ENCODE measurements at regions not wholly inside any gene's neighbourhood (a gene's known extent, or its start where the extent isn't known, plus 50 kb on each side); places are given as distances from the start of the nearest gene placed in this dataset.

DNA sequence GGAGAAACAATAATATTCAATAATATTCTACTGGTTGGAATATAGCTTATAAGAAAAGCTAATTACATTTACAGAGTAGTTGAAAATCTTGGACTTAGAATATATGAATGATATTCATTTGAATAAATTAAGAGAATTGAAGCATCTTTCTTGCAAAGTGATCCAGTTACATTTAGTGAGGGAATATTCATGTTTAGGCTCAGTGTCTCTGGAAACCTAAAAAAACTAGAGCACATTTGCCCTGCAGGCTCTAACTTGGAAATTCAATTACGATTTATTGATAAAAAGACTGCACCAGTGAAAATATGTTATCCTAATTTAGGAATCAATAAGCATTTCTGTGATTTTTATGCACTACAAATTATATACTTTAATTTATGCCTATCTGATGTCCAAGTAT, 58.3 kb upstream of the RAP1GDS1 start:
- H3K4me3 Mint-ChIP-seq, result peak overlapping the region; percentile 62
- intact Hi-C loops (cut with micrococcal nuclease), result loop anchor here (1.0 to 5.0 kb wide), 8 partner anchors 58 to 1744 kb away; partner anchors contain the start of genes DNAJB14, EIF4E, METAP1 and RAP1GDS1
- ATAC-seq (ENCODE audit: low read depth), result no peak
- CTCF ChIA-PET, result interaction anchor here (1.1 to 1.3 kb wide), 2 partner anchors 58 to 60 kb away, joined by 3 to 5 read pairs; partner anchors contain the start of genes RAP1GDS1 and STPG2
- peaks cover 37% of the 10 kb centered on the region for H3K4me1 Mint-ChIP-seq
- H3K27me3 Mint-ChIP-seq, result no peaks in the 10 kb centered on the region
- TF ChIP-seq, protein P1, sequence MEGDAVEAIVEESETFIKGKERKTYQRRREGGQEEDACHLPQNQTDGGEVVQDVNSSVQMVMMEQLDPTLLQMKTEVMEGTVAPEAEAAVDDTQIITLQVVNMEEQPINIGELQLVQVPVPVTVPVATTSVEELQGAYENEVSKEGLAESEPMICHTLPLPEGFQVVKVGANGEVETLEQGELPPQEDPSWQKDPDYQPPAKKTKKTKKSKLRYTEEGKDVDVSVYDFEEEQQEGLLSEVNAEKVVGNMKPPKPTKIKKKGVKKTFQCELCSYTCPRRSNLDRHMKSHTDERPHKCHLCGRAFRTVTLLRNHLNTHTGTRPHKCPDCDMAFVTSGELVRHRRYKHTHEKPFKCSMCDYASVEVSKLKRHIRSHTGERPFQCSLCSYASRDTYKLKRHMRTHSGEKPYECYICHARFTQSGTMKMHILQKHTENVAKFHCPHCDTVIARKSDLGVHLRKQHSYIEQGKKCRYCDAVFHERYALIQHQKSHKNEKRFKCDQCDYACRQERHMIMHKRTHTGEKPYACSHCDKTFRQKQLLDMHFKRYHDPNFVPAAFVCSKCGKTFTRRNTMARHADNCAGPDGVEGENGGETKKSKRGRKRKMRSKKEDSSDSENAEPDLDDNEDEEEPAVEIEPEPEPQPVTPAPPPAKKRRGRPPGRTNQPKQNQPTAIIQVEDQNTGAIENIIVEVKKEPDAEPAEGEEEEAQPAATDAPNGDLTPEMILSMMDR (IDR thresholded peaks at IDR 0.05), result no peak
- POLR2A ChIA-PET, result interaction anchor here (0.8 to 3.2 kb wide), 8 partner anchors 17 to 793 kb away, joined by 4 to 61 read pairs (median 7); partner anchors contain the start of genes EIF4E, METAP1, RAP1GDS1 and STPG2
- H3K9me3 Mint-ChIP-seq, result peaks cover 12% of the 10 kb centered on the region
- H3K36me3 Mint-ChIP-seq (ENCODE audit: low read depth), result peaks cover 6% of the 10 kb centered on the region
- peak overlapping the region; percentile 86 for H3K27ac Mint-ChIP-seq
- no peak for DNase-seq

DNA sequence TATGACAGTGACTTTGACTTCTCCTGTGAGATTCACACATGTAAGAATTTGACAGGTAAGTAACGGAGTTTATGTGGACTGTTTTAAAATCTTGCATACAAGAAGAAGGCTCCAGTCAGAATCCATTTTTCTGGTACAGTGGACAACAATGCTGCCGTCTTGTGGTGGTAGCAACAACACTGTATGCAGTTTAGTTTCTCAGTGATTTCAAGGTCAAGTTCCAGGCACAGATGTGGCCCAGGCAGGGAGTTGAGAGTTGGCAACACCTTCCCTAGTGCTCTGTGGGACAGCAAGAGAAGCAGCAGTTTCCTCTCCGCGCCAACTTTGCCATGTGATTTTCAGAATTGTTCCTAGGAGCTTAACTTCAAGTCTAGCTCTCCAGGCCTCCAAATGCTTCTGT, 56.0 kb upstream of the STPG2 start:
- ChIA-PET POLR2A (no interaction called here), CTCF (no interaction called here)
- no peak for ATAC-seq (ENCODE audit: low read depth)
- peaks cover 29% of the 10 kb centered on the region for H3K36me3 Mint-ChIP-seq (ENCODE audit: low read depth)
- H3K4me1 Mint-ChIP-seq, result peaks cover 30% of the 10 kb centered on the region
- no peak overlapping the region for H3K27ac Mint-ChIP-seq
- H3K4me3 Mint-ChIP-seq, result no peak overlapping the region
- peaks cover 24% of the 10 kb centered on the region for H3K9me3 Mint-ChIP-seq
- DNase-seq, result no peak
- TF ChIP-seq, protein P1 (IDR thresholded peaks at IDR 0.05), result no peak
- intact Hi-C loops (cut with micrococcal nuclease), result no loop called here
- no peaks in the 10 kb centered on the region for H3K27me3 Mint-ChIP-seq

DNA sequence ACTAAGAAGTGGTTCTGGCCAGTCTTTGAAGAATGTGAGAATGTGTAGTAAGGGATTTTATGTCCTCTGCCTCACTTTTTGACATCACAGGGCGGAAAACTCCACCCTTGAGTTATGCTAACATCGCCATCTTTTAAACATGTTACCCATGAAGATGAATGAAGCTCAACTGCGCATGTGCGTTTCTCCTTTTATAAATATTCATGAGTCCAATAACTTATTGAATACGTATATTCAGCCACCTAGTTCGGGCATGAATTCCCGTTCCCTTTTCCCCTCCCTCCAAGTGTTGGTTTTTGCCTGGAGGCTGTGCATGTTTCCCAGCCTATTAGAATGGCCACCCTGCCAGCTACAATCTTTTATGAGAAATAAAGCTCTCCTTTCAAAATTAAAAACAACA, 51.7 kb upstream of the STPG2 start:
- H3K4me1 Mint-ChIP-seq, result no peaks in the 10 kb centered on the region
- peaks cover 36% of the 10 kb centered on the region for H3K36me3 Mint-ChIP-seq (ENCODE audit: low read depth)
- CTCF ChIA-PET, result interaction anchor here (0.6 kb wide), 1 partner anchor 9 kb away, joined by 3 read pairs; no protein-coding TSS in a partner anchor
- DNase-seq (no peak), ATAC-seq (ENCODE audit: low read depth) (no peak)
- POLR2A ChIA-PET, result no interaction called here
- H3K27ac Mint-ChIP-seq, result no peak overlapping the region
- H3K9me3 Mint-ChIP-seq, result peaks cover 29% of the 10 kb centered on the region
- intact Hi-C loops (cut with micrococcal nuclease), result no loop called here
- TF ChIP-seq, protein P1 (IDR thresholded peaks at IDR 0.05), result no peak
- no peaks in the 10 kb centered on the region for H3K27me3 Mint-ChIP-seq
- H3K4me3 Mint-ChIP-seq, result no peak overlapping the region

DNA sequence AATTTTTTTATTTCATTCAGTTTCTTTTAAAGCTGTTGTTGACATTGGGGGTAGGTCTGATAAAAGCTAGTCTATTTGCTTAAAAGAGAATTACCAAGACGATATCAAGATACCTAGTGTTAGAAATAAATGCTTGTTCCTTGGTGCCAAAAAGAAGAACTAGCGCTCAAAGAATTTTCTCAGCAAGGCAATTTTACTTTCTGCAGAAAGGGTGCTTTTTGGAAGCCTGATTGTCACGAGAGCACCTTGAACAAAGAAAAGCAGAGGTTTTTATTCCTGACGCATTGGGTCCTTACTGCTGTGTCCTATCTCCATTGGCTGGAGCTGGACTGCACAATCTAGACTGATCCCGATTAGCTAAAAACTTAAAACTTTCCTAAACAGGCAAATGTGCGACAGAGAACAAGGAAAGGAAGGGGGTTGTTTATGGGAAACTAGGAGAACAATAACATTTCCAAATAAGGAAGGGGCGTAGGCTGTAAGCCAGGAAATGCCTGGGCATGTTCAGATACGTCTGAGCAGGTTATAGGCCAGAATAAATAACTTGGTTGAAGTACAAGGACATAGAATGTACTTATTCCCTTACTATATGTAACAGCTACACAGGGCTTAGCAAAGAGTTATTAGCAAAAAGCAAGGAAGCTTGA, 50.3 kb upstream of the STPG2 start:
- intact Hi-C loops (cut with micrococcal nuclease), result no loop called here
- H3K27me3 Mint-ChIP-seq, result no peaks in the 10 kb centered on the region
- peaks cover 34% of the 10 kb centered on the region for H3K36me3 Mint-ChIP-seq (ENCODE audit: low read depth)
- TF ChIP-seq, protein P1 (IDR thresholded peaks at IDR 0.05), result no peak
- POLR2A ChIA-PET, result no interaction called here
- H3K4me3 Mint-ChIP-seq, result no peak overlapping the region
- no peak overlapping the region for H3K27ac Mint-ChIP-seq
- ATAC-seq (ENCODE audit: low read depth) (no peak), DNase-seq (no peak)
- peaks cover 31% of the 10 kb centered on the region for H3K9me3 Mint-ChIP-seq
- CTCF ChIA-PET, result no interaction called here
- no peaks in the 10 kb centered on the region for H3K4me1 Mint-ChIP-seq

Measured in activated B cell treated with CpG ODN at 0.5 μM for 24 hours (primary cell).